HepG2 (cell line): ENCODE measurements at regions not wholly inside any gene's neighbourhood (a gene's known extent, or its start where the extent isn't known, plus 50 kb on each side); places are given as distances from the start of the nearest gene placed in this dataset.
"Not testable (repeated sequence)": the region's sequence is repeated elsewhere in the genome, so short reads cannot be mapped to it uniquely, and the experiment has no call there.

Experiments
- ATAC-seq: fragments of 200-7000 bp; cut with Tn5 transposase; 3 replicates; pipeline ENCODE4 v1.9.1; 2020; ENCODE audit warnings: mild to moderate bottlenecking, moderate library complexity
- BruUV-seq: library from RNA; stranded (reverse); fragments of 400-500 nt; replicated peaks from 2 replicates; lab custom pipeline; 2021; lab: Mats Ljungman, UMichigan
- CTCF ChIA-PET: fragments of 300-600 bp; formaldehyde crosslinking; extraction: SDS; loops from one replicate; lab custom pipeline; 2021; ENCODE audit warnings: low total read pairs, inconsistent platforms, low intra/inter-chr PET ratio; lab: Yijun Ruan, JAX
- POLR2A ChIA-PET: fragments of 350-600 bp; sonication (Branson Sonifier 250); formaldehyde crosslinking; loops from one replicate; lab custom pipeline; 2020; ENCODE audit warnings: antibody characterized with exemption, inconsistent platforms; lab: Yijun Ruan, JAX
- DNase-seq: peaks from one replicate; pipeline ENCODE4 v3.0.0-alpha.2; 2015; ENCODE audit warnings: low spot score
- FAIRE-seq: peaks from 3 replicates; lab custom pipeline; 2011; peaks lifted over from hg19 to GRCh38; lab: Jason Lieb, UNC
- H2AFZ ChIP-seq: one replicate; pipeline ENCODE4 v1.6.1; 2011; ENCODE audit warnings: low read length, inconsistent platforms
- H3K27ac ChIP-seq: fragments of 300-600 bp; 3 replicates; pipeline ENCODE4 v1.8.0; 2011; ENCODE audit warnings: mixed run types, mild to moderate bottlenecking, mixed read lengths, low read length, inconsistent platforms; ENCODE audit not compliant: insufficient read depth; ENCODE audit errors: extremely low read length
- H3K27me3 ChIP-seq, 2 experiments: fragments of 200-600 bp in 1 of 2; 2 replicates in 1 of 2; 3 replicates in 1 of 2; pipeline versions ENCODE4 v1.6.0 to v1.8.0; 2011; ENCODE audit warnings: low read length in 2 of 2, mild to moderate bottlenecking in 2 of 2, moderate library complexity in 2 of 2, inconsistent platforms in 1 of 2; ENCODE audit not compliant: insufficient read depth in 2 of 2, control insufficient read depth in 1 of 2
- H3K36me3 ChIP-seq, 2 experiments: fragments of 200-600 bp in 1 of 2; replicated peaks in 1 of 2; 2 replicates in 1 of 2; 3 replicates in 1 of 2; pipeline versions ENCODE4 v1.5.1 to v1.8.0; 2011; ENCODE audit warnings: low read length in 2 of 2, inconsistent platforms in 1 of 2; ENCODE audit not compliant: insufficient read depth in 2 of 2, control insufficient read depth in 1 of 2
- H3K4me1 ChIP-seq: 2 replicates; pipeline ENCODE4 v1.5.1; 2012; ENCODE audit warnings: low read length, inconsistent platforms; ENCODE audit not compliant: insufficient read depth
- H3K4me2 ChIP-seq: 2 replicates; pipeline ENCODE4 v1.6.0; 2011; ENCODE audit warnings: low read depth, low read length, inconsistent platforms
- H3K4me3 ChIP-seq, 3 experiments: fragments of 200-600 bp in 1 of 3; sonication (generic), shearing (Covaris generic) in 1 of 3; replicated peaks in 1 of 3; 2 replicates each; pipeline ENCODE4 v1.5.1; 2011 to 2016; ENCODE audit warnings: low read length in 3 of 3, inconsistent platforms in 2 of 3, low read depth in 2 of 3, mild to moderate bottlenecking in 2 of 3, control low read depth in 1 of 3, mixed read lengths in 1 of 3; ENCODE audit not compliant: insufficient read depth in 1 of 3
- H3K79me2 ChIP-seq: one replicate; pipeline ENCODE4 v1.6.1; 2011; ENCODE audit warnings: low read length, inconsistent platforms; ENCODE audit not compliant: insufficient read depth
- H3K9ac ChIP-seq: 2 replicates; pipeline ENCODE4 v1.6.0; 2011; ENCODE audit warnings: mild to moderate bottlenecking, low read depth, low read length, inconsistent platforms; ENCODE audit not compliant: insufficient read depth
- H3K9me3 ChIP-seq: 2 replicates; pipeline ENCODE4 v1.5.1; 2012; ENCODE audit warnings: mild to moderate bottlenecking, low read length
- H4K20me1 ChIP-seq: 2 replicates; pipeline ENCODE4 v1.6.0; 2011; ENCODE audit warnings: inconsistent platforms, mild to moderate bottlenecking, low read length, moderate library complexity; ENCODE audit not compliant: insufficient read depth
- HDAC1 ChIP-seq: sonication (generic); formaldehyde crosslinking; IDR thresholded peaks from 2 replicates; pipeline ENCODE4 v1.5.1; 2020; ENCODE audit warnings: mild to moderate bottlenecking, missing genetic modification reagents
- SMC3 ChIP-seq: IDR thresholded peaks from 2 replicates; pipeline ENCODE4 v1.6.1; 2011; ENCODE audit warnings: low read length, improper control_type of control experiment
- STAG1 ChIP-seq: sonication (generic); formaldehyde crosslinking; IDR thresholded peaks from 2 replicates; pipeline ENCODE4 v1.4.0; 2020; ENCODE audit warnings: missing genetic modification reagents
- ZNF362 ChIP-seq: sonication (generic); formaldehyde crosslinking; IDR thresholded peaks from 2 replicates; pipeline ENCODE4 v1.4.0; 2020; ENCODE audit warnings: missing genetic modification reagents, mild to moderate bottlenecking, borderline replicate concordance
- WGBS: methylation state at CpG from one replicate; pipeline ENCODE4 v1.1.6; 2017; ENCODE audit warnings: low lambda C conversion rate; 5-methylcytosine and 5-hydroxymethylcytosine counted together
- in situ Hi-C: cut with HindIII; loops from 2 replicates; pipeline ENCODE4 v1.10.0; 2017; ENCODE audit warnings: low pct_unique_long_range_greater_than_20kb; ENCODE audit not compliant: extremely low pct_ligation_motif_present
- intact Hi-C: fragments of 100-400 bp; cut with micrococcal nuclease; formaldehyde crosslinking; loops from one replicate; pipeline ENCODE4 v1.10.0; 2022; ENCODE audit not compliant: unreplicated experiment

GRCh38 chr4:4089716-4090419 is 136.9 kb downstream of the OTOP1 start (continued):
- peak; percentile 31; the same call in 1 of the 2 replicates for TF ChIP-seq HDAC1 (CRISPR knock-in tag)

- H3K27ac ChIP-seq, FAIRE-seq, H4K20me1 ChIP-seq, H3K79me2 ChIP-seq, H3K4me2 ChIP-seq, H3K36me3 ChIP-seq, in situ Hi-C loops, H2AFZ ChIP-seq, H3K27me3 ChIP-seq, ATAC-seq, intact Hi-C loops, CTCF ChIA-PET, H3K9me3 ChIP-seq, POLR2A ChIA-PET, H3K9ac ChIP-seq, BruUV-seq, H3K4me3 ChIP-seq: not testable (repeated sequence)
- TF ChIP-seq SMC3 (peak; percentile 20; the same call in 1 of the 2 replicates), ZNF362 (CRISPR knock-in tag) (peak; percentile 34; the same call in 1 of the 2 replicates), STAG1 (CRISPR knock-in tag) (peak; percentile 59)
- peak; percentile 2 for DNase-seq
- peaks cover 15% of the 10 kb centered on the region for H3K4me1 ChIP-seq
- WGBS, result 11% methylated on average over 4 of the region's 4 CpGs
These were observed 136.0 kb downstream of the OTOP1 start for GRCh38 chr4:4090720-4091119.

GRCh38 chr4:4092159-4092558 is 134.6 kb downstream of the OTOP1 start:
- ATAC-seq, intact Hi-C loops, in situ Hi-C loops: not testable (repeated sequence)

More at GRCh38 chr4:4092159-4092558, 134.6 kb downstream of the OTOP1 start:
- H3K27me3 ChIP-seq, DNase-seq, CTCF ChIA-PET, POLR2A ChIA-PET, H3K79me2 ChIP-seq, H2AFZ ChIP-seq, H4K20me1 ChIP-seq, H3K36me3 ChIP-seq, BruUV-seq, H3K9ac ChIP-seq, H3K4me3 ChIP-seq, H3K9me3 ChIP-seq, FAIRE-seq, H3K4me2 ChIP-seq, H3K27ac ChIP-seq: not testable (repeated sequence)
- H3K4me1 ChIP-seq, result peaks cover 15% of the 10 kb centered on the region
- WGBS, result 14% methylated on average over 4 of the region's 4 CpGs
